H9 (cell line): ENCODE measurements at regions not wholly inside any gene's neighbourhood (a gene's known extent, or its start where the extent isn't known, plus 50 kb on each side); places are given as distances from the start of the nearest gene placed in this dataset.

ENCODE experiments used
- DNase-seq: peaks from one replicate; pipeline ENCODE4 v3.0.0-alpha.2; 2017
- H2AFZ ChIP-seq: one replicate; pipeline ENCODE4 v1.6.1; 2013; ENCODE audit warnings: mild to moderate bottlenecking, low read length, control low read depth, moderate library complexity
- H2AK5ac ChIP-seq: 2 replicates; pipeline ENCODE4 v1.6.1; 2013; ENCODE audit warnings: low read length, control low read depth, mixed read lengths; ENCODE audit not compliant: insufficient read length
- H2BK120ac ChIP-seq: one replicate; pipeline ENCODE4 v1.6.1; 2013; ENCODE audit warnings: low read depth, mild to moderate bottlenecking, low read length, control low read depth, inconsistent platforms; ENCODE audit not compliant: poor library complexity, severe bottlenecking
- H2BK12ac ChIP-seq: 2 replicates; pipeline ENCODE4 v1.6.1; 2013; ENCODE audit warnings: low read length, control low read depth, mixed read lengths, low read depth; ENCODE audit not compliant: insufficient read length
- H2BK15ac ChIP-seq: 2 replicates; pipeline ENCODE4 v1.6.1; 2013; ENCODE audit warnings: low read depth, low read length, control low read depth
- H2BK20ac ChIP-seq: one replicate; pipeline ENCODE4 v1.6.1; 2013; ENCODE audit warnings: low read depth, mild to moderate bottlenecking, low read length, control low read depth, inconsistent platforms; ENCODE audit not compliant: poor library complexity, severe bottlenecking
- H2BK5ac ChIP-seq: 2 replicates; pipeline ENCODE4 v1.6.1; 2013; ENCODE audit warnings: low read length, control low read depth, mixed read lengths; ENCODE audit not compliant: insufficient read length
- H3K14ac ChIP-seq: 2 replicates; pipeline ENCODE4 v1.6.1; 2013; ENCODE audit warnings: low read length, control low read depth; ENCODE audit not compliant: insufficient read depth
- H3K18ac ChIP-seq: 2 replicates; pipeline ENCODE4 v1.6.1; 2013; ENCODE audit warnings: low read depth, mild to moderate bottlenecking, mixed read lengths, low read length, control low read depth; ENCODE audit not compliant: insufficient read length
- H3K23ac ChIP-seq: 2 replicates; pipeline ENCODE4 v1.6.1; 2013; ENCODE audit warnings: low read length, control low read depth, mixed read lengths, low read depth; ENCODE audit not compliant: insufficient read length
- H3K23me2 ChIP-seq: 2 replicates; pipeline ENCODE4 v1.6.1; 2013; ENCODE audit warnings: low read depth, mild to moderate bottlenecking, mixed read lengths, low read length, control low read depth; ENCODE audit not compliant: insufficient read length, poor library complexity, severe bottlenecking
- H3K27ac ChIP-seq: 2 replicates; pipeline ENCODE4 v1.5.1; 2013; ENCODE audit warnings: low read length, control low read depth, mixed read lengths, low read depth; ENCODE audit not compliant: insufficient read length
- H3K27me3 ChIP-seq: 2 replicates; pipeline ENCODE4 v1.6.1; 2013; ENCODE audit warnings: low read length, control low read depth, inconsistent platforms; ENCODE audit not compliant: insufficient read depth
- H3K4ac ChIP-seq: 2 replicates; pipeline ENCODE4 v1.6.1; 2013; ENCODE audit warnings: low read depth, mild to moderate bottlenecking, control low read depth, inconsistent platforms, low read length, moderate library complexity
- H3K4me1 ChIP-seq: 2 replicates; pipeline ENCODE4 v1.6.1; 2013; ENCODE audit warnings: low read length, control low read depth, inconsistent platforms; ENCODE audit not compliant: insufficient read depth
- H3K4me2 ChIP-seq: 2 replicates; pipeline ENCODE4 v1.6.1; 2013; ENCODE audit warnings: low read length, control low read depth, mixed read lengths; ENCODE audit not compliant: insufficient read length, insufficient read depth
- H3K56ac ChIP-seq: 2 replicates; pipeline ENCODE4 v1.6.1; 2013; ENCODE audit warnings: low read depth, mild to moderate bottlenecking, mixed read lengths, low read length, control low read depth; ENCODE audit not compliant: insufficient read length
- H3K79me1 ChIP-seq: 2 replicates; pipeline ENCODE4 v1.6.1; 2013; ENCODE audit warnings: low read depth, mild to moderate bottlenecking, moderate library complexity, low read length, control low read depth, inconsistent platforms; ENCODE audit not compliant: insufficient read depth, poor library complexity, severe bottlenecking
- H3K79me2 ChIP-seq: 2 replicates; pipeline ENCODE4 v1.6.1; 2013; ENCODE audit warnings: low read length, control low read depth, inconsistent platforms; ENCODE audit not compliant: insufficient read depth
- H3K9ac ChIP-seq: 2 replicates; pipeline ENCODE4 v1.6.1; 2013; ENCODE audit warnings: low read length, control low read depth, mixed read lengths; ENCODE audit not compliant: insufficient read length; ENCODE audit errors: extremely low read depth
- H3K9me3 ChIP-seq: one replicate; pipeline ENCODE4 v1.6.1; 2013; ENCODE audit warnings: low read depth, low read length, inconsistent platforms; ENCODE audit not compliant: control insufficient read depth
- H3T11ph ChIP-seq: one replicate; pipeline ENCODE4 v1.6.1; 2013; ENCODE audit warnings: mild to moderate bottlenecking, low read length, control low read depth, inconsistent platforms
- H4K20me1 ChIP-seq: one replicate; pipeline ENCODE4 v1.6.1; 2013; ENCODE audit not compliant: control insufficient read depth, insufficient read length, insufficient read depth
- H4K5ac ChIP-seq: 2 replicates; pipeline ENCODE4 v1.6.1; 2013; ENCODE audit warnings: low read depth, mild to moderate bottlenecking, mixed read lengths, low read length, control low read depth; ENCODE audit not compliant: insufficient read length
- H4K8ac ChIP-seq: replicated peaks from 2 replicates; pipeline ENCODE4 v1.6.1; 2013; ENCODE audit warnings: low read length, control low read depth, mixed read lengths, low read depth; ENCODE audit not compliant: insufficient read length
- H4K91ac ChIP-seq: 2 replicates; pipeline ENCODE4 v1.6.1; 2013; ENCODE audit warnings: low read depth, mild to moderate bottlenecking, moderate library complexity, mixed read lengths, low read length, control low read depth; ENCODE audit not compliant: insufficient read length
- H3K27ac Mint-ChIP-seq, 3 experiments: 2 replicates in 2 of 3; 3 replicates in 1 of 3; pipeline ENCODE4 v1.8.0; 2020 to 2021; ENCODE audit warnings: mixed read lengths in 3 of 3, mild to moderate bottlenecking in 1 of 3, moderate library complexity in 1 of 3
- H3K27me3 Mint-ChIP-seq: 2 replicates; pipeline ENCODE4 v1.8.0; 2021; ENCODE audit warnings: low read depth, mild to moderate bottlenecking, moderate library complexity, mixed read lengths
- H3K36me3 Mint-ChIP-seq, 3 experiments: 2 replicates in 2 of 3; 3 replicates in 1 of 3; pipeline ENCODE4 v1.8.0; 2020 to 2021; ENCODE audit warnings: low read depth in 3 of 3, mixed read lengths in 3 of 3; ENCODE audit not compliant: insufficient read depth in 1 of 3
- H3K4me1 Mint-ChIP-seq, 2 experiments: 2 replicates each; pipeline ENCODE4 v1.8.0; 2020; ENCODE audit warnings: mixed read lengths in 2 of 2
- H3K4me3 Mint-ChIP-seq, 2 experiments: 2 replicates in 1 of 2; 3 replicates in 1 of 2; pipeline ENCODE4 v1.8.0; 2020 to 2021; ENCODE audit warnings: mild to moderate bottlenecking in 2 of 2, mixed read lengths in 2 of 2, moderate library complexity in 1 of 2
- H3K9me3 Mint-ChIP-seq, 2 experiments: 2 replicates in 1 of 2; 3 replicates in 1 of 2; pipeline ENCODE4 v1.8.0; 2020; ENCODE audit warnings: mild to moderate bottlenecking in 2 of 2, mixed read lengths in 2 of 2, moderate library complexity in 1 of 2
- CTCF ChIP-seq: fragments of 200-600 bp; sonication (generic); conservative IDR thresholded peaks from 3 replicates; pipeline ENCODE4 v1.8.0; 2021; ENCODE audit warnings: antibody characterized with exemption, mild to moderate bottlenecking
- WGBS: extraction: QIAGEN DNeasy Blood & Tissue Kit; methylation state at CpG from one replicate; pipeline ENCODE4 v1.1.7; 2013; ENCODE audit warnings: missing lambda C conversion rate, low lambda C conversion rate, mixed read lengths; ENCODE audit not compliant: insufficient read length; ENCODE audit errors: extremely low coverage; 5-methylcytosine and 5-hydroxymethylcytosine counted together

- Histone ChIP-seq H3K79me1 (no peaks in the 10 kb centered on the region), H3K4me2 (no peak overlapping the region), H3K79me2 (no peaks in the 10 kb centered on the region), H4K20me1 (no peaks in the 10 kb centered on the region), H3K4me1 (no peaks in the 10 kb centered on the region), H3K23ac (no peak overlapping the region), H2BK5ac (no peak overlapping the region), H3K4ac (no peak overlapping the region), H3K27ac (no peak overlapping the region), H3T11ph (no peak overlapping the region), H4K91ac (no peak overlapping the region), H2AK5ac (no peak overlapping the region), H2BK12ac (no peak overlapping the region), H4K8ac (no peak overlapping the region), H3K9me3 (no peaks in the 10 kb centered on the region), H2BK20ac (no peak overlapping the region), H3K23me2 (no peaks in the 10 kb centered on the region), H3K9ac (no peak overlapping the region), H3K27me3 (no peaks in the 10 kb centered on the region), H2AFZ (no peak overlapping the region), H2BK15ac (no peak overlapping the region), H3K56ac (no peak overlapping the region), H3K18ac (no peak overlapping the region), H2BK120ac (no peak overlapping the region), H4K5ac (no peak overlapping the region), H3K14ac (no peak overlapping the region)
- TF ChIP-seq CTCF: no peak
- Mint-ChIP-seq H3K4me1 (no peaks in the 10 kb centered on the region), H3K4me3 (no peak overlapping the region), H3K27me3 (no peaks in the 10 kb centered on the region), H3K9me3 (no peaks in the 10 kb centered on the region), H3K36me3 (peaks cover 36 to 89% (median 63%) of the 10 kb centered on the region in 3 experiments), H3K27ac (no peak overlapping the region)
- no CpG with 5 or more reads among the region's 4 CpGs for WGBS
- DNase-seq: no peak
These were observed 112.9 kb upstream of the ZNF746 start for GRCh38 chr7:149610441-149611011.
